Lung (tissue), 1 donor: ENCODE measurements at regions not wholly inside any gene's neighbourhood (a gene's known extent, or its start where the extent isn't known, plus 50 kb on each side); places are given as distances from the start of the nearest gene placed in this dataset. TPM values are rescaled to one million over a fixed set of nuclear protein-coding genes. Genes with fewer than 3 reads are reported as not detected.

Experiments
- small RNA-seq: library from RNA; depleted of rRNA; stranded (forward); fragments of <200 nt; gene quantifications from one replicate; pipeline ENCODE3, GENCODE V24; 2014; ENCODE audit warnings: low replicate concordance

Small RNA genes lying in the stretch of these regions (small RNA-seq; reads per million reads assigned to genes)
- not detected for gene MIR548AE1
